Right lobe of liver (tissue), 4 donors: ENCODE measurements at regions not wholly inside any gene's neighbourhood (a gene's known extent, or its start where the extent isn't known, plus 50 kb on each side); places are given as distances from the start of the nearest gene placed in this dataset.

Experiments used
- POLR2A ChIP-seq: fragments of 450-650 bp; IDR thresholded peaks from one replicate; pipeline ENCODE4 v1.6.1; 2017; ENCODE audit warnings: antibody characterized with exemption, mild to moderate bottlenecking
- TF ChIP-seq, protein P1 (sequence below), 4 donors: fragments of 200-600 bp in 3 of 4; fragments of 450-650 bp in 1 of 4; IDR thresholded peaks; one replicate each; pipeline versions ENCODE4 v1.5.1 to v1.8.0; 2016 to 2022; ENCODE audit warnings: antibody characterized with exemption in 4 of 4, mild to moderate bottlenecking in 2 of 4
- donor health status: DM: no; HTN: no; CAD: no.
- donor health status: DM: no; HTN: no; CAD: no.
- donor health status: DM: no; HTN: yes; CAD: no.

DNA sequence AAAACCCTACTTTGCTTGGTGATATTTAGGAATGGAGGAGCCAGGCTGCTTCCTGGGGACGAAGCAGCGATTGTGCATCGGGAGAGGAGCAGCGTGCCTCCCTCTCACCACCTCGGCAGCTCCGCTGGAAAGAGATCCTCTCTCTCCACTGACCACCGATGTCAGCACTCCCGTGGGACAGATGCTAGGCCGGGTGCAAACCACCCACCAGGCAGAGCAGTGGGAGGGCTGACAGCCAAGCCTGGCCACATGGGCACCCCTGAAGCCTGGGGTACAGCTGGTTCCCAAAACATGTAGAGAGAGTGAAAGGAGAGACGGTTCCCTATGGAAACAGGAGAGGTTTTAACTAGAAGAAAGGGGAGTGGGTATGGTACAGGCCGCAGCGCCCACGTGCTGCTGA is 220.0 kb downstream of the ANKRD60 start:
- TF ChIP-seq POLR2A = no peak
- TF ChIP-seq, protein P1, sequence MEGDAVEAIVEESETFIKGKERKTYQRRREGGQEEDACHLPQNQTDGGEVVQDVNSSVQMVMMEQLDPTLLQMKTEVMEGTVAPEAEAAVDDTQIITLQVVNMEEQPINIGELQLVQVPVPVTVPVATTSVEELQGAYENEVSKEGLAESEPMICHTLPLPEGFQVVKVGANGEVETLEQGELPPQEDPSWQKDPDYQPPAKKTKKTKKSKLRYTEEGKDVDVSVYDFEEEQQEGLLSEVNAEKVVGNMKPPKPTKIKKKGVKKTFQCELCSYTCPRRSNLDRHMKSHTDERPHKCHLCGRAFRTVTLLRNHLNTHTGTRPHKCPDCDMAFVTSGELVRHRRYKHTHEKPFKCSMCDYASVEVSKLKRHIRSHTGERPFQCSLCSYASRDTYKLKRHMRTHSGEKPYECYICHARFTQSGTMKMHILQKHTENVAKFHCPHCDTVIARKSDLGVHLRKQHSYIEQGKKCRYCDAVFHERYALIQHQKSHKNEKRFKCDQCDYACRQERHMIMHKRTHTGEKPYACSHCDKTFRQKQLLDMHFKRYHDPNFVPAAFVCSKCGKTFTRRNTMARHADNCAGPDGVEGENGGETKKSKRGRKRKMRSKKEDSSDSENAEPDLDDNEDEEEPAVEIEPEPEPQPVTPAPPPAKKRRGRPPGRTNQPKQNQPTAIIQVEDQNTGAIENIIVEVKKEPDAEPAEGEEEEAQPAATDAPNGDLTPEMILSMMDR (IDR thresholded peaks at IDR 0.05) = no peak
